IMR-90 (cell line): ENCODE measurements at regions not wholly inside any gene's neighbourhood (a gene's known extent, or its start where the extent isn't known, plus 50 kb on each side); places are given as distances from the start of the nearest gene placed in this dataset.

ENCODE experiments used
- ATAC-seq: fragments of 200-7000 bp; cut with Tn5 transposase; 2 replicates; pipeline ENCODE4 v1.9.1; 2020; ENCODE audit warnings: low read depth, mild to moderate bottlenecking, moderate library complexity
- BruUV-seq: library from RNA; stranded (reverse); fragments of 400-500 nt; replicated peaks from 2 replicates; lab custom pipeline; 2021; lab: Mats Ljungman, UMichigan
- CTCF ChIA-PET: fragments of 300-600 bp; formaldehyde crosslinking; extraction: SDS; loops from one replicate; lab custom pipeline; 2021; ENCODE audit warnings: antibody characterized with exemption; lab: Yijun Ruan, JAX
- POLR2A ChIA-PET: fragments of 300-600 bp; sonication (Branson Sonifier 250); formaldehyde crosslinking; loops from one replicate; lab custom pipeline; 2022; ENCODE audit warnings: antibody characterized with exemption; ENCODE audit not compliant: unreplicated experiment; lab: Charles Lee
- DNase-seq: peaks from one replicate; pipeline ENCODE4 v3.0.0; 2013
- H2AFZ ChIP-seq: replicated peaks from 2 replicates; pipeline ENCODE3; 2013; ENCODE audit warnings: low read length, mild to moderate bottlenecking; ENCODE audit not compliant: poor library complexity
- H2AK5ac ChIP-seq: 2 replicates; pipeline ENCODE4 v1.6.1; 2013; ENCODE audit warnings: low read depth, low read length, inconsistent platforms
- H2AK9ac ChIP-seq: replicated peaks from 2 replicates; pipeline ENCODE3; 2013; ENCODE audit warnings: mild to moderate bottlenecking, low read depth, low read length, moderate library complexity; ENCODE audit not compliant: poor library complexity
- H2BK120ac ChIP-seq: 2 replicates; pipeline ENCODE4 v1.6.1; 2013; ENCODE audit warnings: low read depth, low read length, inconsistent platforms
- H2BK15ac ChIP-seq: 3 replicates; pipeline ENCODE4 v1.6.1; 2013; ENCODE audit warnings: low read depth, low read length, inconsistent platforms
- H2BK20ac ChIP-seq: 2 replicates; pipeline ENCODE4 v1.6.1; 2013; ENCODE audit warnings: low read depth, mild to moderate bottlenecking, inconsistent platforms, low read length, moderate library complexity
- H2BK5ac ChIP-seq: 2 replicates; pipeline ENCODE4 v1.6.1; 2013; ENCODE audit warnings: mild to moderate bottlenecking, low read depth, low read length, inconsistent platforms; ENCODE audit not compliant: poor library complexity, severe bottlenecking
- H3K14ac ChIP-seq: replicated peaks from 2 replicates; pipeline ENCODE4 v1.6.1; 2013; ENCODE audit warnings: low read depth, low read length, inconsistent platforms
- H3K18ac ChIP-seq: 2 replicates; pipeline ENCODE4 v1.6.1; 2013; ENCODE audit warnings: low read depth, low read length, control low read depth
- H3K23ac ChIP-seq: 2 replicates; pipeline ENCODE4 v1.6.1; 2013; ENCODE audit warnings: low read depth, low read length, inconsistent platforms
- H3K27ac ChIP-seq: 2 replicates; pipeline ENCODE4 v1.5.1; 2013; ENCODE audit warnings: mild to moderate bottlenecking, control low read depth, low read length; ENCODE audit not compliant: insufficient read depth
- H3K27me3 ChIP-seq: 2 replicates; pipeline ENCODE4 v1.6.1; 2013; ENCODE audit warnings: low read length; ENCODE audit not compliant: control insufficient read depth, insufficient read depth
- H3K36me3 ChIP-seq: 2 replicates; pipeline ENCODE4 v1.6.1; 2013; ENCODE audit warnings: low read length, mixed read lengths; ENCODE audit not compliant: control insufficient read depth, insufficient read depth
- H3K4ac ChIP-seq: 2 replicates; pipeline ENCODE4 v1.6.1; 2013; ENCODE audit warnings: low read depth, low read length, inconsistent platforms
- H3K4me1 ChIP-seq: 2 replicates; pipeline ENCODE4 v1.6.1; 2013; ENCODE audit warnings: low read length, mixed read lengths; ENCODE audit not compliant: control insufficient read depth, insufficient read depth
- H3K4me2 ChIP-seq: 2 replicates; pipeline ENCODE4 v1.6.1; 2013; ENCODE audit warnings: low read depth, mild to moderate bottlenecking, control low read depth, low read length, moderate library complexity
- H3K4me3 ChIP-seq: 2 replicates; pipeline ENCODE4 v1.5.1; 2013; ENCODE audit warnings: low read depth, mild to moderate bottlenecking, control low read depth, low read length, moderate library complexity; ENCODE audit not compliant: insufficient read depth
- H3K56ac ChIP-seq: 2 replicates; pipeline ENCODE4 v1.6.1; 2013; ENCODE audit warnings: low read length, inconsistent platforms; ENCODE audit not compliant: insufficient read depth; ENCODE audit errors: extremely low read depth
- H3K79me1 ChIP-seq, 2 experiments: 2 replicates each; pipeline ENCODE4 v1.6.1; 2013; ENCODE audit warnings: low read length in 2 of 2, inconsistent platforms in 1 of 2, low read depth in 1 of 2
- H3K9ac ChIP-seq: 2 replicates; pipeline ENCODE4 v1.6.1; 2013; ENCODE audit warnings: low read depth, low read length, control low read depth
- H3K9me1 ChIP-seq: 2 replicates; pipeline ENCODE4 v1.6.1; 2013; ENCODE audit warnings: low read length, inconsistent platforms; ENCODE audit not compliant: insufficient read depth
- H3K9me3 ChIP-seq: 2 replicates; pipeline ENCODE4 v1.6.1; 2013; ENCODE audit warnings: low read length; ENCODE audit not compliant: control insufficient read depth, insufficient read depth
- H4K20me1 ChIP-seq: 2 replicates; pipeline ENCODE4 v1.6.1; 2013; ENCODE audit warnings: low read length, inconsistent platforms; ENCODE audit not compliant: insufficient read depth
- H4K5ac ChIP-seq: 2 replicates; pipeline ENCODE4 v1.6.1; 2013; ENCODE audit warnings: mild to moderate bottlenecking, low read depth, low read length, control low read depth
- H4K8ac ChIP-seq, 2 experiments: 2 replicates each; pipeline ENCODE4 v1.6.1; 2013; ENCODE audit warnings: low read depth in 2 of 2, low read length in 2 of 2, control low read depth in 1 of 2, inconsistent platforms in 1 of 2
- H4K91ac ChIP-seq: 2 replicates; pipeline ENCODE4 v1.6.1; 2013; ENCODE audit warnings: low read depth, low read length, inconsistent platforms; ENCODE audit not compliant: insufficient read depth
- BHLHE40 ChIP-seq: fragments of 150-350 bp; IDR thresholded peaks from 2 replicates; pipeline ENCODE4 v1.6.1; 2016; ENCODE audit warnings: mild to moderate bottlenecking, low read depth, low read length
- CEBPB ChIP-seq: IDR thresholded peaks from 2 replicates; pipeline ENCODE4 v1.6.1; 2012; ENCODE audit warnings: low read depth, low read length, improper control_type of control experiment
- CHD1 ChIP-seq: IDR thresholded peaks from 2 replicates; pipeline ENCODE4 v1.6.1; 2012; ENCODE audit warnings: low read depth, low read length, improper control_type of control experiment
- FOS ChIP-seq: fragments of 150-350 bp; IDR thresholded peaks from 2 replicates; pipeline ENCODE4 v1.6.1; 2016; ENCODE audit warnings: low read depth, low read length
- MAFK ChIP-seq: IDR thresholded peaks from 2 replicates; pipeline ENCODE4 v1.6.1; 2012; ENCODE audit warnings: low read depth, low read length, improper control_type of control experiment
- MAZ ChIP-seq: IDR thresholded peaks from 2 replicates; pipeline ENCODE4 v1.6.1; 2012; ENCODE audit warnings: low read depth, mild to moderate bottlenecking, low read length, improper control_type of control experiment, moderate library complexity, borderline replicate concordance
- MXI1 ChIP-seq: IDR thresholded peaks from 2 replicates; pipeline ENCODE4 v1.6.1; 2012; ENCODE audit warnings: low read depth, mild to moderate bottlenecking, low read length, moderate library complexity, borderline replicate concordance
- NFE2L2 ChIP-seq: fragments of 150-350 bp; IDR thresholded peaks from 2 replicates; pipeline ENCODE4 v1.6.1; 2016; ENCODE audit warnings: low read depth, mild to moderate bottlenecking, low read length
- POLR2A ChIP-seq: IDR thresholded peaks from 2 replicates; pipeline ENCODE4 v1.6.1; 2012; ENCODE audit warnings: mild to moderate bottlenecking, low read depth, low read length
- RAD21 ChIP-seq: IDR thresholded peaks from 2 replicates; pipeline ENCODE4 v1.6.1; 2012; ENCODE audit warnings: low read length, improper control_type of control experiment
- RCOR1 ChIP-seq: IDR thresholded peaks from 2 replicates; pipeline ENCODE4 v1.6.1; 2012; ENCODE audit warnings: mild to moderate bottlenecking, low read length, improper control_type of control experiment; ENCODE audit not compliant: insufficient replicate concordance
- RFX5 ChIP-seq: IDR thresholded peaks from 2 replicates; pipeline ENCODE4 v1.8.0; 2012; ENCODE audit warnings: low read depth, mild to moderate bottlenecking, low read length, moderate library complexity
- SMC3 ChIP-seq: fragments of 150-350 bp; IDR thresholded peaks from 2 replicates; pipeline ENCODE4 v1.6.1; 2016; ENCODE audit warnings: low read depth, mild to moderate bottlenecking, antibody characterized with exemption, low read length, moderate library complexity
- WGBS, 2 experiments: methylation state at CpG; one replicate each; pipeline versions ENCODE4 v1.1.5 to v1.1.7; 2013; ENCODE audit warnings: missing lambda C conversion rate in 2 of 2; ENCODE audit not compliant: insufficient read length in 1 of 2; ENCODE audit errors: extremely low coverage in 2 of 2; 5-methylcytosine and 5-hydroxymethylcytosine counted together
- dilution Hi-C: fragments of 300-500 bp; cut with HindIII; formaldehyde crosslinking; loops from one replicate; pipeline ENCODE4 v1.14.3; 2018; ENCODE audit warnings: low sequenced_read_pairs; ENCODE audit not compliant: unreplicated experiment
- in situ Hi-C: fragments of 300-500 bp; cut with MboI; formaldehyde crosslinking; loops from 3 replicates; pipeline ENCODE4 v1.14.3; 2019; ENCODE audit warnings: low sequenced_read_pairs, inconsistent platforms, mixed read lengths
- intact Hi-C: fragments of 100-400 bp; cut with micrococcal nuclease; formaldehyde crosslinking; loops from 2 replicates; pipeline ENCODE4 v1.10.0; 2022
- TF ChIP-seq, protein P1 (sequence below): fragments of 150-350 bp; IDR thresholded peaks from 2 replicates; pipeline ENCODE4 v1.6.1; 2017; ENCODE audit warnings: mild to moderate bottlenecking, antibody characterized with exemption, low read length, low read depth
- TF ChIP-seq, protein P2 (sequence below): fragments of 150-350 bp; IDR thresholded peaks from 2 replicates; pipeline ENCODE4 v1.6.1; 2016; ENCODE audit warnings: low read depth, mild to moderate bottlenecking, low read length, moderate library complexity, borderline replicate concordance
- TF ChIP-seq, protein P3 (sequence below): conservative IDR thresholded peaks from 2 replicates; pipeline ENCODE4 v1.5.1; 2012; ENCODE audit warnings: mild to moderate bottlenecking, low read depth, low read length, improper control_type of control experiment

DNA sequence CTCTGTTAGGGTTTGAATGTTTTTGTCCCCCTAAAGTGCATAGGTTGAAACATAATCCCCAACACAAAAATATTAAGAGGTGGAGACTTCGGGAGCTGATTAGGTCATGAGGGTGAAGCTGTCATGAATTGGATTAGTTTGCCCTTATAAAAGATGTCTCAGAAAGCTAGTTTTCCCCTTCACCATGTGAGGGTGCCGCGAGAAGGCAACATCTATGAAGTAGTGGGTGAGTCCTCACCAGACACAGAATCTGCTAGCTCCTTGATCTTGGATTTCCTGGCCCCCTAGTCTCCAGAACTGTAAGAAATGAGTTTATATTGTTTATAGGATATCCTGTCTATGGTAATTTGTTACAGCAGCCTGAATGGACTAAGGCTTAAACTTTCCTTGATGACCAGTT lies 301.5 kb upstream of the ATP2B1 start:
- Histone ChIP-seq H3K36me3 (no peaks in the 10 kb centered on the region), H2BK20ac (no peak overlapping the region), H4K20me1 (no peaks in the 10 kb centered on the region), H3K18ac (no peak overlapping the region), H3K9me3 (no peaks in the 10 kb centered on the region), H3K9me1 (no peaks in the 10 kb centered on the region), H2AK9ac (no peak overlapping the region), H2AK5ac (no peak overlapping the region), H3K4ac (no peak overlapping the region), H2BK5ac (no peak overlapping the region), H3K4me1 (no peaks in the 10 kb centered on the region), H3K79me1 (no peaks in the 10 kb centered on the region), H3K27ac (no peak overlapping the region), H2BK15ac (no peak overlapping the region), H3K9ac (no peak overlapping the region), H3K23ac (no peak overlapping the region), H4K5ac (no peak overlapping the region), H3K27me3 (no peaks in the 10 kb centered on the region), H2AFZ (no peak overlapping the region), H4K8ac (no peak overlapping the region), H3K4me3 (no peak overlapping the region), H4K91ac (no peak overlapping the region), H3K14ac (no peak overlapping the region), H3K4me2 (no peak overlapping the region), H2BK120ac (no peak overlapping the region), H3K56ac (no peak overlapping the region)
- BruUV-seq: no TSS peak
- in situ Hi-C loops: no loop called here
- WGBS, 2 experiments: no CpG with 5 or more reads among the region's 3 CpGs
- ATAC-seq (no peak), DNase-seq (peak; percentile 31)
- intact Hi-C loops: loop anchor here (1.0 kb wide), 1 partner anchor 472 kb away; no protein-coding TSS in a partner anchor
- TF ChIP-seq SMC3 (peak; percentile 26; the same call in 1 of the 2 replicates), MXI1 (no peak), POLR2A (no peak), CEBPB (no peak), BHLHE40 (no peak), FOS (no peak), RAD21 (peak; percentile 52), MAZ (no peak), CHD1 (no peak), MAFK (no peak), NFE2L2 (no peak), RFX5 (no peak), RCOR1 (no peak)
- TF ChIP-seq, protein P1, sequence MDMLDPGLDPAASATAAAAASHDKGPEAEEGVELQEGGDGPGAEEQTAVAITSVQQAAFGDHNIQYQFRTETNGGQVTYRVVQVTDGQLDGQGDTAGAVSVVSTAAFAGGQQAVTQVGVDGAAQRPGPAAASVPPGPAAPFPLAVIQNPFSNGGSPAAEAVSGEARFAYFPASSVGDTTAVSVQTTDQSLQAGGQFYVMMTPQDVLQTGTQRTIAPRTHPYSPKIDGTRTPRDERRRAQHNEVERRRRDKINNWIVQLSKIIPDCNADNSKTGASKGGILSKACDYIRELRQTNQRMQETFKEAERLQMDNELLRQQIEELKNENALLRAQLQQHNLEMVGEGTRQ: no peak
- TF ChIP-seq, protein P2, sequence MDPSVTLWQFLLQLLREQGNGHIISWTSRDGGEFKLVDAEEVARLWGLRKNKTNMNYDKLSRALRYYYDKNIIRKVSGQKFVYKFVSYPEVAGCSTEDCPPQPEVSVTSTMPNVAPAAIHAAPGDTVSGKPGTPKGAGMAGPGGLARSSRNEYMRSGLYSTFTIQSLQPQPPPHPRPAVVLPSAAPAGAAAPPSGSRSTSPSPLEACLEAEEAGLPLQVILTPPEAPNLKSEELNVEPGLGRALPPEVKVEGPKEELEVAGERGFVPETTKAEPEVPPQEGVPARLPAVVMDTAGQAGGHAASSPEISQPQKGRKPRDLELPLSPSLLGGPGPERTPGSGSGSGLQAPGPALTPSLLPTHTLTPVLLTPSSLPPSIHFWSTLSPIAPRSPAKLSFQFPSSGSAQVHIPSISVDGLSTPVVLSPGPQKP: no peak
- TF ChIP-seq, protein P3, sequence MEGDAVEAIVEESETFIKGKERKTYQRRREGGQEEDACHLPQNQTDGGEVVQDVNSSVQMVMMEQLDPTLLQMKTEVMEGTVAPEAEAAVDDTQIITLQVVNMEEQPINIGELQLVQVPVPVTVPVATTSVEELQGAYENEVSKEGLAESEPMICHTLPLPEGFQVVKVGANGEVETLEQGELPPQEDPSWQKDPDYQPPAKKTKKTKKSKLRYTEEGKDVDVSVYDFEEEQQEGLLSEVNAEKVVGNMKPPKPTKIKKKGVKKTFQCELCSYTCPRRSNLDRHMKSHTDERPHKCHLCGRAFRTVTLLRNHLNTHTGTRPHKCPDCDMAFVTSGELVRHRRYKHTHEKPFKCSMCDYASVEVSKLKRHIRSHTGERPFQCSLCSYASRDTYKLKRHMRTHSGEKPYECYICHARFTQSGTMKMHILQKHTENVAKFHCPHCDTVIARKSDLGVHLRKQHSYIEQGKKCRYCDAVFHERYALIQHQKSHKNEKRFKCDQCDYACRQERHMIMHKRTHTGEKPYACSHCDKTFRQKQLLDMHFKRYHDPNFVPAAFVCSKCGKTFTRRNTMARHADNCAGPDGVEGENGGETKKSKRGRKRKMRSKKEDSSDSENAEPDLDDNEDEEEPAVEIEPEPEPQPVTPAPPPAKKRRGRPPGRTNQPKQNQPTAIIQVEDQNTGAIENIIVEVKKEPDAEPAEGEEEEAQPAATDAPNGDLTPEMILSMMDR: peak; percentile 35
- dilution Hi-C loops: no loop called here
- CTCF ChIA-PET: interaction anchor here (0.5 to 1.2 kb wide), 6 partner anchors 9 to 886 kb away, joined by 3 to 5 read pairs (median 4); no protein-coding TSS in a partner anchor
- POLR2A ChIA-PET: no interaction called here
